AG09319 (cell line): ENCODE measurements at regions not wholly inside any gene's neighbourhood (a gene's known extent, or its start where the extent isn't known, plus 50 kb on each side); places are given as distances from the start of the nearest gene placed in this dataset.

Experiments
- DNase-seq: peaks from one replicate; pipeline ENCODE4 v3.0.0-alpha.2; 2010; ENCODE audit warnings: low read depth; ENCODE audit errors: extremely low read depth
- CTCF ChIP-seq: IDR thresholded peaks from 2 replicates; pipeline ENCODE4 v1.5.1; 2011; ENCODE audit warnings: low read depth, mild to moderate bottlenecking, inconsistent platforms, low read length, moderate library complexity

DNA sequence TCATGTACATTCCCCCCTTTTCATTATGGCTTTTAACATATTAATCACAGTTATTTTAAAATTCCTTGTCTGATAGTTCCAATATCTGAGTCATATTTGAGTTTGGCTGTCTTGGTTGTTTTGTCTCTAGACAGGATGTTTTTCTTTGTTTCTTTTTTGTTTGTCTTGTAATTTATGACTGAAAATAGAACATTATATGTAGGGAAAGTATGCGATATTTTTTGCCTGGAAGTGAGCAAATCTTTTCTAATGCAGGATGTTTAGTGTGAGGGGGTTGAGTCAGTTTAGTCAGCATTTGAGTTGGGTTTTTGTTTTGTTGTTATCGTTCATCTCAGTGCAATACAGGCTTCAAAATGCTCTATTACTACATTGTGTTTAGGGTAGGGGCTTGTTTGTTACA is 239.7 kb downstream of the SNAPC1 start:
- TF ChIP-seq CTCF, result no peak
- no peak for DNase-seq

DNA sequence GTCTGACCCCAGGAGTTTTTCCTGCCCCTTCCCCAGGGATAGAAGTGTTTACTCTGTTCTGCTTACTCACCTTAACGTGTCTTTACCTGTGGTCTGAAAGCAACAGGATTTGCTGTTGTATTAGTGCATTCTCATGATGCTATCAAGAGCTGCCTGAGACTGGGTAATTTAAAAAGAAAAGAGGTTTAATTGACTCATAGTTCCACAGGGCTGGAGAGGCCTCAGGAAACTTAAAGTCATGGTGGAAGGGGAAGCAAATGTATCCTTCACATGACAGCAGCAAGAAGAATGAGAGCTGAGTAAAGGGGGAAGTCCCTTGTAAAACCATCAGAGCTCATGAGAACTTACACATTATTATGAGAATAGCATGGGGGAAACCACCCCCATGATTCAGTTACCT is 240.4 kb downstream of the SNAPC1 start:
- no peak for DNase-seq
- TF ChIP-seq CTCF, result no peak

- no peak for TF ChIP-seq CTCF
- DNase-seq, result no peak
Observed at GRCh38 chr14:62003701-62004100, 241.5 kb downstream of the SNAPC1 start.

- no peak for TF ChIP-seq CTCF
- DNase-seq, result no peak
Observed at GRCh38 chr14:62006116-62006731, 244.0 kb downstream of the SNAPC1 start.

- DNase-seq, result no peak
- no peak for TF ChIP-seq CTCF
Observed at GRCh38 chr14:62015243-62015642, 253.0 kb downstream of the SNAPC1 start.

DNA sequence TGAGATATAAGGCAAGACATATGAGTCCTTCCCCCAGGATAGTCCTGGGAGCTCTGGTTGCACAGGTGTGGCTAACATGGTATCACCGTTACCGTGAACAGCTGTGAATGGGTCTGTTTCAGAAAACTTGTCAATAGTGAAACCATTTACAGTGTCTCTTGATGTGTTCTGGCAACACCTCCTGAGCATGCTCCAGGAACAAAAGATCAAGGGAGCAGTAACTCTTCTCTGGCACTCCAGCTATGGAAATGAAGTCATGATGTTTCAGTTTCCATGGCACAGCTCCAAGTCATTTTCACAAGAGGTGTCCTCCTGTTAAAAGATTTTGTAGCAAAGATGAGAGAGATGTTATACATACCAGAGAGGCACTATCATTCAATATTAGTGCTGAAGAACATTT is 253.7 kb downstream of the SNAPC1 start:
- no peak for DNase-seq
- TF ChIP-seq CTCF, result no peak

DNA sequence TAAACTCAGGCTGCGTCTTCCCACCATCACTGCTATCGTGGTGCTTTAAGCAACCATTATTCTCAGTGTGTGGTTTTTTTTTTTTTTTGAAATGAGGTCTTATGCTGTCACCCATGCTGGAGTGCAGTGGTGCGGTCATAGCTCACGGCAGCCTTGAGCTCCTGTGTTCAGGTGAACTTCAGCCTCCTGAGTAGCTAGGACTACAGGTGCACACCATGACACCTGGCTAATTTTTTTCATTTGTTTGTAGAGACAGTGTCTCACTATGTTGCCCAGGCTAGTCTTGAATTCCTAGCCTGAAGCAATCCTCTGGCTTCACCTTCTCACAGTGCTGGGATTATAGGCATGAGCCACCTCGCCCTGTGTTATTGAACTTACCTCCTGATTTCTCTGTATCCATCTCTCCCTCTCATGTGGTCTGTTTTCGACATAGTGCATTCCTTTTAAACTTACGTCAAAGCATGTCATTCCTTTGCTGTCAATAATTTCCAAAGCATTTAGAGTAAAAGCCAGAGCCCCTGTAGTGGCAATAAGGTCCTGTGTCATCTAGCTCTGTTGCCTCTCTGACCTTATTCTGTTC is 255.5 kb downstream of the SNAPC1 start:
- DNase-seq, result no peak
- TF ChIP-seq CTCF, result no peak
